Vagina (tissue), 1 donor: ENCODE measurements at regions not wholly inside any gene's neighbourhood (a gene's known extent, or its start where the extent isn't known, plus 50 kb on each side); places are given as distances from the start of the nearest gene placed in this dataset. TPM values are rescaled to one million over a fixed set of nuclear protein-coding genes. Genes with fewer than 3 reads are reported as not detected.

Experiments
- small RNA-seq: library from RNA; depleted of rRNA; stranded (forward); fragments of <200 nt; gene quantifications from one replicate; pipeline ENCODE3, GENCODE V24; 2016

Small RNA genes lying in the stretch of these regions (small RNA-seq; reads per million reads assigned to genes)
- 987 reads per million, percentile 99 among the genes with 10 or more reads in this experiment for gene RF00100
- gene RNU1-59P: not detected
